K562 (cell line): ENCODE measurements at regions not wholly inside any gene's neighbourhood (a gene's known extent, or its start where the extent isn't known, plus 50 kb on each side); places are given as distances from the start of the nearest gene placed in this dataset.

Experiments
- ATAC-seq: fragments of 200-7000 bp; cut with Tn5 transposase; 3 replicates; pipeline ENCODE4 v1.9.1; 2020; ENCODE audit warnings: moderate library complexity
- BruUV-seq: library from RNA; stranded (reverse); fragments of 400-500 nt; replicated peaks from 2 replicates; lab custom pipeline; 2021; lab: Mats Ljungman, UMichigan
- CTCF ChIA-PET: fragments of 300-600 bp; formaldehyde crosslinking; extraction: SDS; loops from one replicate; lab custom pipeline; 2021; ENCODE audit warnings: low intra/inter-chr PET ratio; lab: Yijun Ruan, JAX
- POLR2A ChIA-PET: fragments of 300-600, 350-650 bp; sonication (Branson Sonifier 250); formaldehyde crosslinking; extraction: SDS; loops from one replicate; lab custom pipeline; 2021; ENCODE audit warnings: antibody characterized with exemption, inconsistent platforms; lab: Yijun Ruan, JAX
- DNase-seq, 4 experiments: peaks; one replicate each; pipeline versions ENCODE4 v3.0.0 to v3.0.0-alpha.2; 2011 to 2018; ENCODE audit warnings: low spot score in 3 of 4, mixed read lengths in 3 of 4; ENCODE audit errors: extremely low read depth in 1 of 4
- FAIRE-seq: peaks from 2 replicates; lab custom pipeline; 2011; peaks lifted over from hg19 to GRCh38; lab: Jason Lieb, UNC
- H2AFZ ChIP-seq: 2 replicates; pipeline ENCODE4 v1.6.0; 2011; ENCODE audit warnings: low read depth, low read length, control low read depth, inconsistent platforms
- H3K27ac ChIP-seq: fragments of 200-600 bp; 3 replicates; pipeline ENCODE4 v1.8.0; 2011; ENCODE audit warnings: low read depth, mild to moderate bottlenecking, control low read depth, inconsistent platforms, low read length, moderate library complexity, mixed read lengths; ENCODE audit errors: extremely low read depth
- H3K27me3 ChIP-seq, 2 experiments: fragments of 300-600 bp in 1 of 2; 2 replicates in 1 of 2; 3 replicates in 1 of 2; pipeline versions ENCODE4 v1.6.0 to v1.8.0; 2011; ENCODE audit warnings: inconsistent platforms in 2 of 2, low read length in 2 of 2, mild to moderate bottlenecking in 1 of 2, mixed read lengths in 1 of 2, moderate library complexity in 1 of 2; ENCODE audit not compliant: control insufficient read depth in 2 of 2, insufficient read depth in 2 of 2
- H3K36me3 ChIP-seq: fragments of 300-600 bp; 3 replicates; pipeline ENCODE4 v1.8.0; 2011; ENCODE audit warnings: mild to moderate bottlenecking, low read length, inconsistent platforms; ENCODE audit not compliant: control insufficient read depth, insufficient read depth
- H3K4me1 ChIP-seq, 2 experiments: fragments of 200-600 bp in 1 of 2; replicated peaks in 1 of 2; 2 replicates in 1 of 2; 3 replicates in 1 of 2; pipeline versions ENCODE4 v1.5.1 to v1.8.0; 2011; ENCODE audit warnings: inconsistent platforms in 2 of 2, low read length in 2 of 2, mild to moderate bottlenecking in 1 of 2, mixed read lengths in 1 of 2, moderate library complexity in 1 of 2; ENCODE audit not compliant: control insufficient read depth in 2 of 2, insufficient read depth in 2 of 2
- H3K4me2 ChIP-seq: 2 replicates; pipeline ENCODE4 v1.6.1; 2011; ENCODE audit warnings: low read length, control low read depth, inconsistent platforms, mixed read lengths; ENCODE audit not compliant: insufficient read depth
- H3K4me3 ChIP-seq: fragments of 200-600 bp; sonication (generic), shearing (Covaris generic); 2 replicates; pipeline ENCODE4 v1.5.1; 2016; ENCODE audit warnings: control low read depth, inconsistent platforms
- H3K79me2 ChIP-seq: fragments of 200-600 bp; 3 replicates; pipeline ENCODE4 v1.8.0; 2011; ENCODE audit warnings: low read length, inconsistent platforms; ENCODE audit not compliant: control insufficient read depth, insufficient read depth
- H3K9ac ChIP-seq, 2 experiments: 2 replicates each; pipeline versions ENCODE4 v1.6.0 to v1.6.1; 2011; ENCODE audit warnings: low read depth in 2 of 2, low read length in 2 of 2, control low read depth in 1 of 2, inconsistent platforms in 1 of 2, mild to moderate bottlenecking in 1 of 2, mixed read lengths in 1 of 2; ENCODE audit not compliant: insufficient read depth in 1 of 2
- H3K9me1 ChIP-seq: one replicate; pipeline ENCODE4 v1.6.0; 2011; ENCODE audit warnings: inconsistent platforms, mild to moderate bottlenecking, low read length, moderate library complexity; ENCODE audit not compliant: control insufficient read depth, insufficient read depth
- H3K9me3 ChIP-seq: replicated peaks from 2 replicates; pipeline ENCODE4 v1.5.1; 2011; ENCODE audit warnings: low read depth, low read length, inconsistent platforms; ENCODE audit not compliant: control insufficient read depth, insufficient read depth
- H4K20me1 ChIP-seq: replicated peaks from 2 replicates; pipeline ENCODE4 v1.6.1; 2011; ENCODE audit warnings: low read length, inconsistent platforms, mixed read lengths; ENCODE audit not compliant: control insufficient read depth, insufficient read depth
- ARHGAP35 ChIP-seq: fragments of 450-650 bp; IDR thresholded peaks from 2 replicates; pipeline ENCODE4 v1.6.1; 2018; ENCODE audit not compliant: partially characterized antibody
- BACH1 ChIP-seq: fragments of 200-800 bp; sonication (Bioruptor generic); IDR thresholded peaks from 2 replicates; pipeline ENCODE4 v1.6.1; 2016; ENCODE audit warnings: missing genetic modification characterization, missing compliant biosample characterization
- CCNT2 ChIP-seq: IDR thresholded peaks from 2 replicates; pipeline ENCODE4 v1.6.1; 2011; ENCODE audit warnings: borderline replicate concordance, low read depth, mild to moderate bottlenecking, moderate library complexity, mixed read lengths, low read length; ENCODE audit not compliant: insufficient read length; ENCODE audit errors: extremely low read depth
- ESRRA ChIP-seq: fragments of 450-650 bp; IDR thresholded peaks from 2 replicates; pipeline ENCODE4 v1.6.1; 2014; ENCODE audit warnings: low read depth, mild to moderate bottlenecking, moderate library complexity, borderline replicate concordance
- FOXO4 ChIP-seq: fragments of 450-650 bp; formaldehyde crosslinking; IDR thresholded peaks from 2 replicates; pipeline ENCODE4 v1.4.0; 2020; ENCODE audit warnings: mild to moderate bottlenecking, moderate library complexity
- MAZ ChIP-seq, 2 experiments: fragments of 450-650 bp in 1 of 2; sonication (generic) in 1 of 2; formaldehyde crosslinking; IDR thresholded peaks in 1 of 2; conservative IDR thresholded peaks in 1 of 2; 2 replicates each; pipeline versions ENCODE4 v1.4.0 to v1.5.0; 2020; ENCODE audit warnings: mild to moderate bottlenecking in 1 of 2, missing genetic modification reagents in 1 of 2
- SUPT5H ChIP-seq: fragments of 450-650 bp; IDR thresholded peaks from 2 replicates; pipeline ENCODE4 v1.6.1; 2016
- U2AF1 ChIP-seq: fragments of 200-400 bp; formaldehyde crosslinking; optimal IDR thresholded peaks from 2 replicates; pipeline ENCODE3; 2017; ENCODE audit warnings: mild to moderate bottlenecking, low read depth, low read length, moderate library complexity
- UBTF ChIP-seq, 2 experiments: IDR thresholded peaks; 2 replicates each; pipeline ENCODE4 v1.6.1; 2012; ENCODE audit warnings: improper control_type of control experiment in 2 of 2, low read depth in 2 of 2, low read length in 2 of 2, borderline replicate concordance in 1 of 2
- WGBS: fragments of 100-300 bp; shearing (Covaris generic); methylation state at CpG from one replicate; pipeline ENCODE4 v1.1.6; 2016; ENCODE audit warnings: low coverage, mixed read lengths; ENCODE audit not compliant: insufficient coverage; ENCODE audit errors: missing lambda C conversion rate; 5-methylcytosine and 5-hydroxymethylcytosine counted together
- in situ Hi-C: fragments of 300-500 bp; cut with MboI; formaldehyde crosslinking; loops from 4 replicates; pipeline ENCODE4 v1.15.0; 2018; ENCODE audit warnings: inconsistent platforms, mixed read lengths
- intact Hi-C: fragments of 100-400 bp; cut with micrococcal nuclease; formaldehyde crosslinking; loops from 2 replicates; pipeline ENCODE4 v1.14.2; 2022
- TF ChIP-seq, protein P1 (sequence below): fragments of 250-450 bp; sonication (Bioruptor Pico); IDR thresholded peaks from 2 replicates; pipeline ENCODE4 v1.4.0; 2020

- no peak for DNase-seq
- CTCF ChIA-PET: no interaction called here
These were observed 151.4 kb upstream of the NABP1 start for GRCh38 chr2:191526536-191526935.

More at GRCh38 chr2:191526536-191526935, 151.4 kb upstream of the NABP1 start:
- H3K36me3 ChIP-seq: no peaks in the 10 kb centered on the region
- H3K79me2 ChIP-seq: no peaks in the 10 kb centered on the region
- no peaks in the 10 kb centered on the region for H3K9me3 ChIP-seq
- H4K20me1 ChIP-seq: no peaks in the 10 kb centered on the region
- H2AFZ ChIP-seq: no peak overlapping the region
- H3K4me1 ChIP-seq: no peaks in the 10 kb centered on the region
- FAIRE-seq (no peak), ATAC-seq (no peak)
- POLR2A ChIA-PET: no interaction called here
- H3K9ac ChIP-seq: no peak overlapping the region
- intact Hi-C loops: no loop called here
- H3K9me1 ChIP-seq: no peaks in the 10 kb centered on the region
- H3K27ac ChIP-seq: no peak overlapping the region
- H3K27me3 ChIP-seq: no peaks in the 10 kb centered on the region
- BruUV-seq: no TSS peak
- 0% methylated on average over 1 of the region's 2 CpGs for WGBS
- no peak overlapping the region for H3K4me2 ChIP-seq
- in situ Hi-C loops: no loop called here
- H3K4me3 ChIP-seq: no peak overlapping the region
- TF ChIP-seq ESRRA (no peak), U2AF1 (no peak), ARHGAP35 (no peak), CCNT2 (no peak), UBTF (IDR thresholded peaks at IDR 0.05; ENCODE audit: borderline replicate concordance in 1 of 2, low read depth in 2 of 2, low read length in 2 of 2) (no peak), SUPT5H (no peak), FOXO4 (CRISPR knock-in tag) (no peak), BACH1 (tag) (no peak), MAZ (CRISPR knock-in tag; conservative IDR thresholded peaks at IDR 0.05 in 1 of 2, IDR thresholded peaks at IDR 0.05 in 1 of 2) (no peak)
- TF ChIP-seq, protein P1, sequence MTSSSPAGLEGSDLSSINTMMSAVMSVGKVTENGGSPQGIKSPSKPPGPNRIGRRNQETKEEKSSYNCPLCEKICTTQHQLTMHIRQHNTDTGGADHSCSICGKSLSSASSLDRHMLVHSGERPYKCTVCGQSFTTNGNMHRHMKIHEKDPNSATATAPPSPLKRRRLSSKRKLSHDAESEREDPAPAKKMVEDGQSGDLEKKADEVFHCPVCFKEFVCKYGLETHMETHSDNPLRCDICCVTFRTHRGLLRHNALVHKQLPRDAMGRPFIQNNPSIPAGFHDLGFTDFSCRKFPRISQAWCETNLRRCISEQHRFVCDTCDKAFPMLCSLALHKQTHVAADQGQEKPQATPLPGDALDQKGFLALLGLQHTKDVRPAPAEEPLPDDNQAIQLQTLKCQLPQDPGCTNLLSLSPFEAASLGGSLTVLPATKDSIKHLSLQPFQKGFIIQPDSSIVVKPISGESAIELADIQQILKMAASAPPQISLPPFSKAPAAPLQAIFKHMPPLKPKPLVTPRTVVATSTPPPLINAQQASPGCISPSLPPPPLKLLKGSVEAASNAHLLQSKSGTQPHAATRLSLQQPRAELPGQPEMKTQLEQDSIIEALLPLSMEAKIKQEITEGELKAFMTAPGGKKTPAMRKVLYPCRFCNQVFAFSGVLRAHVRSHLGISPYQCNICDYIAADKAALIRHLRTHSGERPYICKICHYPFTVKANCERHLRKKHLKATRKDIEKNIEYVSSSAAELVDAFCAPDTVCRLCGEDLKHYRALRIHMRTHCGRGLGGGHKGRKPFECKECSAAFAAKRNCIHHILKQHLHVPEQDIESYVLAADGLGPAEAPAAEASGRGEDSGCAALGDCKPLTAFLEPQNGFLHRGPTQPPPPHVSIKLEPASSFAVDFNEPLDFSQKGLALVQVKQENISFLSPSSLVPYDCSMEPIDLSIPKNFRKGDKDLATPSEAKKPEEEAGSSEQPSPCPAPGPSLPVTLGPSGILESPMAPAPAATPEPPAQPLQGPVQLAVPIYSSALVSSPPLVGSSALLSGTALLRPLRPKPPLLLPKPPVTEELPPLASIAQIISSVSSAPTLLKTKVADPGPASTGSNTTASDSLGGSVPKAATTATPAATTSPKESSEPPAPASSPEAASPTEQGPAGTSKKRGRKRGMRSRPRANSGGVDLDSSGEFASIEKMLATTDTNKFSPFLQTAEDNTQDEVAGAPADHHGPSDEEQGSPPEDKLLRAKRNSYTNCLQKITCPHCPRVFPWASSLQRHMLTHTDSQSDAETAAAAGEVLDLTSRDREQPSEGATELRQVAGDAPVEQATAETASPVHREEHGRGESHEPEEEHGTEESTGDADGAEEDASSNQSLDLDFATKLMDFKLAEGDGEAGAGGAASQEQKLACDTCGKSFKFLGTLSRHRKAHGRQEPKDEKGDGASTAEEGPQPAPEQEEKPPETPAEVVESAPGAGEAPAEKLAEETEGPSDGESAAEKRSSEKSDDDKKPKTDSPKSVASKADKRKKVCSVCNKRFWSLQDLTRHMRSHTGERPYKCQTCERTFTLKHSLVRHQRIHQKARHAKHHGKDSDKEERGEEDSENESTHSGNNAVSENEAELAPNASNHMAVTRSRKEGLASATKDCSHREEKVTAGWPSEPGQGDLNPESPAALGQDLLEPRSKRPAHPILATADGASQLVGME (CRISPR knock-in tag): no peak
